Lower lobe of right lung (tissue), 2 donors: ENCODE measurements at regions not wholly inside any gene's neighbourhood (a gene's known extent, or its start where the extent isn't known, plus 50 kb on each side); places are given as distances from the start of the nearest gene placed in this dataset.

Experiments
- ATAC-seq, 2 donors: fragments of 200-7000 bp; cut with Tn5 transposase; one replicate each; pipeline ENCODE4 v1.9.1; 2020 to 2022; ENCODE audit warnings: mild to moderate bottlenecking in 2 of 2, moderate library complexity in 2 of 2
- DNase-seq: peaks from one replicate; pipeline ENCODE4 v3.0.0-alpha.2; 2020
- H3K27ac ChIP-seq: fragments of 200-600 bp; one replicate; pipeline ENCODE4 v1.8.0; 2022
- H3K27me3 ChIP-seq: fragments of 200-600 bp; one replicate; pipeline ENCODE4 v1.8.0; 2022; ENCODE audit warnings: low read depth
- H3K36me3 ChIP-seq: fragments of 200-600 bp; one replicate; pipeline ENCODE4 v1.8.0; 2022; ENCODE audit warnings: mild to moderate bottlenecking
- H3K4me1 ChIP-seq: fragments of 200-600 bp; one replicate; pipeline ENCODE4 v1.8.0; 2022
- H3K4me3 ChIP-seq: fragments of 200-600 bp; one replicate; pipeline ENCODE4 v1.8.0; 2022; ENCODE audit warnings: mild to moderate bottlenecking
- H3K9me3 ChIP-seq: fragments of 200-600 bp; one replicate; pipeline ENCODE4 v1.8.0; 2022
- intact Hi-C: fragments of 100-400 bp; cut with DNase I; formaldehyde crosslinking; loops from one replicate; pipeline ENCODE4 v1.11.0; 2022
- TF ChIP-seq, protein P1 (sequence below): fragments of 200-600 bp; IDR thresholded peaks from one replicate; pipeline ENCODE4 v1.8.0; 2022; ENCODE audit warnings: antibody characterized with exemption, mild to moderate bottlenecking
- donor health status: DM: no; HTN: yes; CAD: no; lungs with severe emphysema.

DNA sequence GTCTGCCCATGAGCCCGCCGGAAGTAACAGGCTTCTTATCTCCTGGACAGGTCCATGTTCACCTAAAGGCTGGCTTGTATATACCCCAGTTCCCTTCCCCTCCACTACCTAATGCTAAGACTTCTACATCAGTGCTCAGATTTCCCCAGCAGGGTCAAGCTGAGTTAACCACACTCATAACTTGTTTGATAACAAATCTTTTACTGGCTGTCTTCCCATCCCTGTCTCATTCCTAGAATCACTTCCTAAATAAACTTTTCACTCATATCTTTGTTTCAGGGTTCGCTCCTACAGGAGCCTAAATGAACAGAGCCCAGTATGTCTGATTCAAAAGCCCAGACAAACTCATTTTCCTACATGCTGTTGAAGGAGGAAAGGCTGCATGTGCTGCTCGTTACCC, 94.0 kb upstream of the SOX11 start:
- Histone ChIP-seq H3K4me1 (no peaks in the 10 kb centered on the region), H3K27me3 (no peaks in the 10 kb centered on the region), H3K36me3 (no peaks in the 10 kb centered on the region), H3K27ac (no peak overlapping the region), H3K9me3 (no peaks in the 10 kb centered on the region), H3K4me3 (no peak overlapping the region)
- TF ChIP-seq, protein P1, sequence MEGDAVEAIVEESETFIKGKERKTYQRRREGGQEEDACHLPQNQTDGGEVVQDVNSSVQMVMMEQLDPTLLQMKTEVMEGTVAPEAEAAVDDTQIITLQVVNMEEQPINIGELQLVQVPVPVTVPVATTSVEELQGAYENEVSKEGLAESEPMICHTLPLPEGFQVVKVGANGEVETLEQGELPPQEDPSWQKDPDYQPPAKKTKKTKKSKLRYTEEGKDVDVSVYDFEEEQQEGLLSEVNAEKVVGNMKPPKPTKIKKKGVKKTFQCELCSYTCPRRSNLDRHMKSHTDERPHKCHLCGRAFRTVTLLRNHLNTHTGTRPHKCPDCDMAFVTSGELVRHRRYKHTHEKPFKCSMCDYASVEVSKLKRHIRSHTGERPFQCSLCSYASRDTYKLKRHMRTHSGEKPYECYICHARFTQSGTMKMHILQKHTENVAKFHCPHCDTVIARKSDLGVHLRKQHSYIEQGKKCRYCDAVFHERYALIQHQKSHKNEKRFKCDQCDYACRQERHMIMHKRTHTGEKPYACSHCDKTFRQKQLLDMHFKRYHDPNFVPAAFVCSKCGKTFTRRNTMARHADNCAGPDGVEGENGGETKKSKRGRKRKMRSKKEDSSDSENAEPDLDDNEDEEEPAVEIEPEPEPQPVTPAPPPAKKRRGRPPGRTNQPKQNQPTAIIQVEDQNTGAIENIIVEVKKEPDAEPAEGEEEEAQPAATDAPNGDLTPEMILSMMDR = no peak
- intact Hi-C loops = no loop called here
- no peak for ATAC-seq
- DNase-seq = no peak

- H3K36me3 ChIP-seq = no peaks in the 10 kb centered on the region
- no peaks in the 10 kb centered on the region for H3K27me3 ChIP-seq
- no peaks in the 10 kb centered on the region for H3K4me1 ChIP-seq
- ATAC-seq (no peak), DNase-seq (no peak)
- H3K4me3 ChIP-seq = no peak overlapping the region
- TF ChIP-seq, protein P1 = no peak
- intact Hi-C loops = no loop called here
- no peak overlapping the region for H3K27ac ChIP-seq
- no peaks in the 10 kb centered on the region for H3K9me3 ChIP-seq
These were observed 83.0 kb upstream of the SOX11 start for GRCh38 chr2:5609201-5609600.

GRCh38 chr2:5612666-5613065, 79.5 kb upstream of the SOX11 start:
- ATAC-seq (no peak), DNase-seq (no peak)
- H3K27me3 ChIP-seq = no peaks in the 10 kb centered on the region
- H3K27ac ChIP-seq = no peak overlapping the region
- no peaks in the 10 kb centered on the region for H3K4me1 ChIP-seq
- TF ChIP-seq, protein P1 = no peak
- intact Hi-C loops = no loop called here
- H3K36me3 ChIP-seq = no peaks in the 10 kb centered on the region
- H3K9me3 ChIP-seq = no peaks in the 10 kb centered on the region
- no peak overlapping the region for H3K4me3 ChIP-seq

DNA sequence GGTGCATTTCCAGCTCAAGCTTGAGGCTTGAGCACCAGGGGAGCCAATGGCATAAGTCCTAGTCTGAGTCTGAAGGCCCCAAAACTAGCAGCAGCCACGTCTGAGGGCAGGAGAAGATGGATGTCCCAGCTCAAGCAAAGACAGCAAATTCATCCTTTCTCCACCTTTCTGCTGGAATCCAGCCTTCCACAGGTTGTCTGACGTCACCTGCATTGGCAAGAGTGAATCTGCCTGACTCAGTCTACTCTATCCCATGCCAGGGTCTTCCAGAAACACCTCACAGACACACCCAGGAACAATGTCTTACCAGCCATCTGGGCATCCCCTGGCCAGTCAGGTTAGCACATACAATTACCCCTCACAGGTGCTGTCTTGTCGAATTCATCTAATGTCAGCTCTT, 76.2 kb upstream of the SOX11 start:
- H3K27ac ChIP-seq = no peak overlapping the region
- H3K4me3 ChIP-seq = no peak overlapping the region
- H3K4me1 ChIP-seq = no peaks in the 10 kb centered on the region
- intact Hi-C loops = no loop called here
- TF ChIP-seq, protein P1 = no peak
- ATAC-seq (no peak), DNase-seq (no peak)
- no peaks in the 10 kb centered on the region for H3K9me3 ChIP-seq
- H3K27me3 ChIP-seq = no peaks in the 10 kb centered on the region
- no peaks in the 10 kb centered on the region for H3K36me3 ChIP-seq

DNA sequence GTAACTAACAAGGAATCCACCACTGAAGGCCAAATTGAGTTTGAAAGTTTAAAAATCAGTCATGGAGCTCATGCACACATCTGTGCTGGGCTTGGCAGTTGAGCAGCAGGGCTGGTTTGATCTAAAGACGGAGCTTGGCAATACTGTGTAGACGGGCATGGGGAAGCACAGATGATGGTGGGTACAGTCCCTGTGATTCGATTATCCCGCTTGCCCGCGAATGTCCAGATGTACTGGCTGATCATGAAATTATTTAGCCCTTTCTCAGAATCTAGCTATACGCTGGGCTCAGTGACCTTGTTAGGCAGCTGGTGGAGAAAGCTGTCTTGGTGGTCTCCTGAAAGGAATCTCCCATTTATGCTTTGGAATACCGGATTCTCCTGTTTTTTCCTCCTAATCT, 74.8 kb upstream of the SOX11 start:
- TF ChIP-seq, protein P1 = no peak
- no peaks in the 10 kb centered on the region for H3K27me3 ChIP-seq
- H3K4me3 ChIP-seq = no peak overlapping the region
- intact Hi-C loops = no loop called here
- ATAC-seq = no peak
- no peaks in the 10 kb centered on the region for H3K36me3 ChIP-seq
- no peaks in the 10 kb centered on the region for H3K9me3 ChIP-seq
- no peak for DNase-seq
- no peak overlapping the region for H3K27ac ChIP-seq
- H3K4me1 ChIP-seq = no peaks in the 10 kb centered on the region

DNA sequence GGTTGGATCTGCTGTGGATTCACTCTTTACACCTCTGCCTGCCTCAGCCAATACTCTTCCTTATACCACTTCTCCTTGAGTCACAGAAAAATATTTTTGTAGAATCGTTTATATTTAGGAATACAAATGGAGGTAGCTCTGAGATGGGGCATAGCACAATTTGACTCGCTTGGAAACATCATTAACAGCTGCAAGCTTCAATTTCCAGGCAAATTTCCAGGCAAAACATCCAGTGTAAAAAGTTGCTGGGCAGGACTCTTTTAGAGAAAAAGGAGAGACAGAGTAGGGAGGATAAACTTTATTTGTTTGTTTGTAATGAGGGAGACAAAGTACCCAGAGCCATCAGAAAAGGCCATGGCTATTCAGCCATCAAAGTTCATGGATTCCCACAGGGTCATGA, 74.4 kb upstream of the SOX11 start:
- intact Hi-C loops = no loop called here
- DNase-seq = no peak
- TF ChIP-seq, protein P1 = no peak
- H3K36me3 ChIP-seq = no peaks in the 10 kb centered on the region
- no peaks in the 10 kb centered on the region for H3K4me1 ChIP-seq
- no peaks in the 10 kb centered on the region for H3K9me3 ChIP-seq
- H3K4me3 ChIP-seq = no peak overlapping the region
- no peak for ATAC-seq
- H3K27ac ChIP-seq = no peak overlapping the region
- no peaks in the 10 kb centered on the region for H3K27me3 ChIP-seq
